OCI-M2 (cell line): ENCODE measurements at regions not wholly inside any gene's neighbourhood (a gene's known extent, or its start where the extent isn't known, plus 50 kb on each side); places are given as distances from the start of the nearest gene placed in this dataset.
"Not testable (repeated sequence)": the region's sequence is repeated elsewhere in the genome, so short reads cannot be mapped to it uniquely, and the experiment has no call there.

Experiments
- DNase-seq: peaks from one replicate; lab custom pipeline; 2025; ENCODE audit not compliant: unreplicated experiment; lab: John Stamatoyannopoulos, UW

- not testable (repeated sequence) for DNase-seq
Measured at GRCh38 chr4:11996581-11996980, 567.9 kb upstream of the HS3ST1 start.

GRCh38 chr4:11976726-11977263 lies 548.1 kb upstream of the HS3ST1 start:
- no peak for DNase-seq

- DNase-seq, result no peak
Measured at GRCh38 chr4:11973270-11973669, 544.6 kb upstream of the HS3ST1 start.

DNA sequence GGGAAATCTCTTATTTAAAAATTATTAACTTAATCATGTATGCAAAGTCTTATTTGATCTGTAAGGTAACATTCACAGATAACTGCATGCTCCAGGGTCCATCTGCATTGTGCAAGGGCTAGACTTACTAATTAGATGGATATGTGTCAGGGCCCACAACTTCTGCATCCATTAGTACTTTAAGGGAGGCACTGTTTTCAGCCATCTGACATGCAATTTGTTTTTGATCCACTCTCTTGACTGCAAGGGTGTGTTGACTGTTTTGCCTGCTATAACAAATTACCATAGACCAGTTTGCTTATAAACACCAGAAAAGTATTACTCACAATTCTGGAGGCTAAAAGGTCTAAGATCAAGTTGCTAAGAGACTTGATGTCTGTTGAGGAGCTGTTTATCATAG lies 542.1 kb upstream of the HS3ST1 start:
- no peak for DNase-seq

DNA sequence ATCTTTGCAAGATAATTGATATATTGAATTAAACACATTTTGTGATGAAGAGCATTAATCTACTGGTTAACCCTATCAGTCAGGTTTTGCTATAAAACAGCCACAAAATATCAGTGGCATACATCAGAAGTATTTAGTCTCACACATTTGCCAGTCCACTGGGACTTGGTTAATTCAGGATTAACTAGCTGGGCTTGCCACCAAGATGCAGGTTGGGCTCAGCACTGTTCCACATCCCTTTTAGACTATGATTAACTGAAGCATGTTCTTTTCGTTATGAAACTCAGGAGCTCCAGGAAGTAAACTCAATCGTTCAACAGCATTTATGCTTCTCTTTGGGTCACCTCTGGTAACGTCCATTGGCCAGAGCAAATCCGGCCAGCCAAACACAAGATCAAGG lies 538.1 kb upstream of the HS3ST1 start:
- no peak for DNase-seq

GRCh38 chr4:11954093-11954492 lies 525.4 kb upstream of the HS3ST1 start:
- DNase-seq, result no peak

GRCh38 chr4:11949355-11949754 lies 520.7 kb upstream of the HS3ST1 start:
- DNase-seq, result no peak

- DNase-seq, result not testable (repeated sequence)
Measured at GRCh38 chr4:11947629-11948028, 518.9 kb upstream of the HS3ST1 start.

GRCh38 chr4:11937941-11938340 lies 509.2 kb upstream of the HS3ST1 start:
- no peak for DNase-seq

GRCh38 chr4:11931266-11931820 lies 502.6 kb upstream of the HS3ST1 start:
- DNase-seq, result no peak

- no peak for DNase-seq
Measured at GRCh38 chr4:11929080-11929479, 500.4 kb upstream of the HS3ST1 start.

- no peak for DNase-seq
Measured at GRCh38 chr4:11919316-11919715, 490.6 kb upstream of the HS3ST1 start.

- no peak for DNase-seq
Measured at GRCh38 chr4:11914406-11914805, 485.7 kb upstream of the HS3ST1 start.

- no peak for DNase-seq
Measured at GRCh38 chr4:11912886-11913285, 484.2 kb upstream of the HS3ST1 start.

DNA sequence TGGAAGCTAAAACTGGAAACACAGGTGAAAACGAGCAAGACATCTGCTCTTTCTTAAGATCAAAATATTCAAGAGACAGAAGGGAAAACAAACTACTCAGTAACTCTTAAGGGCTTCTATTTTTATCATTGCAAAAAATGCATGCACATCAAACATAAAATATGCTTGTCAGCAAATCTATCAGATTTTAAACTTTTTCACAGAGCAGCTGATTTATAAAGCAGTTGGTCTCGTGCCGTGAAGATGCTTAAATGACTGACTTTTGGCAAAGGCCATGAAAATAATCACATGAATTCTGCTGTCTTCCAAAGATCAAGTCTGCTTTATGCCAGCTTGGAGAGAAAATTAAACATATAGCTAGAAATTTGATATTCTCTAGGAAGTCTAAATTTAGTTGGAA lies 482.1 kb upstream of the HS3ST1 start:
- no peak for DNase-seq

DNA sequence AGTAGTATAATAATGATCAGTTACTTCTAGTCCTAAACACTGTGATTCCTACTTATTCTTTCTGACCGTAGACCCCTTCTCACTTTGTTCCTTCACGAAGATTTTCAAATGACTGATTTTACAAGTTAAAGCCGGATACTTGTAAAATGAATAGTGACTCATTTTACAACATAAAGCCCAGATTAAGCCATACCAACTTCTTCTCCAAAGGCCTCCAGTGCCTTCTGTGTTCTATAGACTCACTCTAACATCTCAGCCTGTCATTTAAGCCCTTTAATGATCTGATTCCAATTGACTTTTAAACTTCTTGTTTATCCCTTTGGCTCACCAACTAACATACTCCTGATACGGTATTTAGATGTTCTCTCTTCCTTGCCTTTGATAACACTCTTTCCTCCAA lies 480.0 kb upstream of the HS3ST1 start:
- no peak for DNase-seq

DNA sequence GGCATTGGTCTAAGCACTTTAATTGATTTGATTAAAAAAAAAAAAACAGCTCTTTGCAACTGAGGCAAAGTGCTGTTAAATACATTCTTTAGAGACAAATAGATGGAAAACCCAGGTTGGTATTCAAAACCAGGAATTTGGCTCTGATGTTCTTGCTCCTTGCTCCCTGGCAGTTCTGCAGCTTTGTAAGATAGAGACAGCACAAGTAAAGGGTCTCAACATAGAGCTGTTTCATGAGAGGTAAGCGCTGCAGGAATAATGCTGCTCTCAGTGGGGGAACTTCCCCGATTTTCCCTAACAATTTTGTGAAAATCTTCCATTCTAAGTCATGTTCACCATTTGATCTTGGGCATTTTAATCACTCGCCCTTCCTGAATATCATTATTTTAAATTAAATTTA lies 479.5 kb upstream of the HS3ST1 start:
- DNase-seq, result no peak

GRCh38 chr4:11904846-11905739 lies 476.4 kb upstream of the HS3ST1 start:
- no peak for DNase-seq

GRCh38 chr4:11904117-11904535 lies 475.4 kb upstream of the HS3ST1 start:
- no peak for DNase-seq

DNA sequence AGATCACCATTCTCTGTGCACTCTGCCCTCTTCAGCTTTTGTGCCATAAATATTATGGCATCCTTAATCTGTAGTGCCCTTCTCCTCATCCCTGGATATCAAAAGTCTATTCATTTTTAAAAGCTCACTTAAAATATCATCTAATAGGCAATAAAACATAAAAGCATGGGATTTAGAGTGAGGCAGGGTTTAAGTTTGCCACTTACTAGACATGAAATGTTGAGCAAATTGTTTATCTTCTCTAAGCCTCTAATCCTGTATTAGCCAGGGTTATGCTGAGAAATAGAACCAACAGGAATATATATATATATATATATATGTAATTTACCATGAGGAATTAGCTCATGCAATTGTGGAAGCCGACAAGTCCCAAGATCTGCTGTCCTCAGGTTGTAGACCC lies 472.4 kb upstream of the HS3ST1 start:
- no peak for DNase-seq

DNA sequence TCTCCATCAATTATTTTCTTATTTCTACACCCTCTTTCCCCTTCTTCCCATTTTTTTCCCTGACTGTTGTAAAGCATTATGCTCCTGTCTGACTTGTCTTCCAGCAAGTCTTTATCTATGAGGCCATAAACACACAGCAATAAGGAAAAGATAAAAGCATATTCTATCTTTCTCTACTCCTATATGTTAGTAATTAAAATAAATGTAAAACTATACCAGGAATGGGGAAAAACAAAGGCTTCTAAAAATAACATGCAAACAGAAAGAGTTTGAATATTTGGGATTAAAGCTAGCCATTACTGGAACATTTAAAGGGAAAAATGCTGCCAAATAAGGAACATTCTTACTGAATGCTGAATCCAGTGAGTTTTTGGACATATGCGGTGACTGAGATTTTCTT lies 471.7 kb upstream of the HS3ST1 start:
- no peak for DNase-seq

GRCh38 chr4:11898796-11899195 lies 470.1 kb upstream of the HS3ST1 start:
- DNase-seq, result no peak
